Lung (tissue), 11 donors: ENCODE measurements at regions not wholly inside any gene's neighbourhood (a gene's known extent, or its start where the extent isn't known, plus 50 kb on each side); places are given as distances from the start of the nearest gene placed in this dataset.
A peak's percentile ranks its signal among the peaks of the same experiment; 100 is the strongest.

ENCODE experiments used
- ATAC-seq: fragments of 200-7000 bp; cut with Tn5 transposase; one replicate; pipeline ENCODE4 v1.9.1; 2020; ENCODE audit warnings: moderate number of reproducible peaks; ENCODE audit not compliant: insufficient read depth, low FRiP score
- DNase-seq, 3 donors: peaks; one replicate each; pipeline ENCODE4 v3.0.0-alpha.2; 2013 to 2017
- H3K27ac ChIP-seq, 2 donors: one replicate each; pipeline ENCODE4 v1.5.1; 2013; ENCODE audit warnings: mild to moderate bottlenecking in 2 of 2, moderate library complexity in 2 of 2, control low read depth in 1 of 2, inconsistent platforms in 1 of 2, low read depth in 1 of 2, low read length in 1 of 2
- H3K27me3 ChIP-seq, 3 donors: one replicate each; pipeline ENCODE4 v1.5.1; 2013; ENCODE audit warnings: low read length in 2 of 3; ENCODE audit not compliant: control insufficient read depth in 3 of 3, insufficient read depth in 3 of 3
- H3K36me3 ChIP-seq, 4 donors: one replicate each; pipeline ENCODE4 v1.5.1; 2013; ENCODE audit warnings: low read length in 4 of 4, mild to moderate bottlenecking in 1 of 4, moderate library complexity in 1 of 4; ENCODE audit not compliant: control insufficient read depth in 4 of 4, insufficient read depth in 4 of 4
- H3K4me1 ChIP-seq, 5 donors: one replicate each; pipeline ENCODE4 v1.5.1; 2013; ENCODE audit warnings: low read length in 5 of 5, mild to moderate bottlenecking in 2 of 5, moderate library complexity in 1 of 5; ENCODE audit not compliant: control insufficient read depth in 5 of 5, insufficient read depth in 5 of 5
- H3K4me3 ChIP-seq: one replicate; pipeline ENCODE4 v1.5.1; 2013; ENCODE audit warnings: mild to moderate bottlenecking, control low read depth, moderate library complexity
- H3K9ac ChIP-seq, 2 donors: one replicate each; pipeline ENCODE4 v1.5.1; 2013; ENCODE audit warnings: low read length in 2 of 2, control low read depth in 1 of 2; ENCODE audit not compliant: insufficient read depth in 1 of 2
- H3K9me3 ChIP-seq, 4 donors: one replicate each; pipeline ENCODE4 v1.5.1; 2013; ENCODE audit warnings: low read length in 3 of 4, mild to moderate bottlenecking in 1 of 4, moderate library complexity in 1 of 4; ENCODE audit not compliant: control insufficient read depth in 4 of 4, insufficient read depth in 3 of 4
- WGBS, 2 donors: extraction: QIAGEN DNeasy Blood & Tissue Kit; methylation state at CpG; one replicate each; pipeline ENCODE4 v1.1.7; 2013; 5-methylcytosine and 5-hydroxymethylcytosine counted together
- TF ChIP-seq, protein P1 (sequence below): IDR thresholded peaks from 2 replicates; pipeline ENCODE4 v1.5.1; 2012; ENCODE audit warnings: mild to moderate bottlenecking; ENCODE audit errors: control extremely low read depth, extremely low read depth
- donor health status: control.
- donor health status: control.
- donor health status: Bipolar disorder and iron deficiency.
- donor health status: healthy.
- donor health status: DM: yes; HTN: yes; CAD: no.

DNA sequence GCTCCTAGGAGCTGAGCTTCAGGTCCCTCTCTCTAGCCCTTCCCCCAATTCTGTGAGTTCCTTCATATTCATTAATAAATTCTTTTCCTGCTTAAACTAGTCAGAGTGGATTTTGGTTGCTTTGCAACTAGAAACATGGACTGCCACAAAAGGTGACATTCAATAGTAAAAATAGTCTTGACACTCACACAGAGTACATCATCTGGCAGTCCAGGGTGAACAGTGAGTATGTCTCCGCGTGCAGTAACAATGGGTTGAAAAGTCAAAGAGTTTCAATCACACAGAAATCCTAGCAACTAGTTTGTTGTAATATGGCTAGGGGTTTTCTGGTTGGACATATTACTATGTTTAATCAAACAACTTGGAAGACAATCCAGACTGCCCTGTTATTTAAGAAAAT, 168.8 kb upstream of the TBX20 start:
- Histone ChIP-seq H3K27me3 (no peaks in the 10 kb centered on the region), H3K4me3 (no peak overlapping the region), H3K4me1 (peaks cover 0 to 8% (median 0%) of the 10 kb centered on the region in 5 donors), H3K27ac (no peak overlapping the region), H3K9me3 (no peaks in the 10 kb centered on the region), H3K9ac (no peak overlapping the region), H3K36me3 (no peaks in the 10 kb centered on the region)
- ATAC-seq (no peak), DNase-seq (no peak)
- TF ChIP-seq, protein P1, sequence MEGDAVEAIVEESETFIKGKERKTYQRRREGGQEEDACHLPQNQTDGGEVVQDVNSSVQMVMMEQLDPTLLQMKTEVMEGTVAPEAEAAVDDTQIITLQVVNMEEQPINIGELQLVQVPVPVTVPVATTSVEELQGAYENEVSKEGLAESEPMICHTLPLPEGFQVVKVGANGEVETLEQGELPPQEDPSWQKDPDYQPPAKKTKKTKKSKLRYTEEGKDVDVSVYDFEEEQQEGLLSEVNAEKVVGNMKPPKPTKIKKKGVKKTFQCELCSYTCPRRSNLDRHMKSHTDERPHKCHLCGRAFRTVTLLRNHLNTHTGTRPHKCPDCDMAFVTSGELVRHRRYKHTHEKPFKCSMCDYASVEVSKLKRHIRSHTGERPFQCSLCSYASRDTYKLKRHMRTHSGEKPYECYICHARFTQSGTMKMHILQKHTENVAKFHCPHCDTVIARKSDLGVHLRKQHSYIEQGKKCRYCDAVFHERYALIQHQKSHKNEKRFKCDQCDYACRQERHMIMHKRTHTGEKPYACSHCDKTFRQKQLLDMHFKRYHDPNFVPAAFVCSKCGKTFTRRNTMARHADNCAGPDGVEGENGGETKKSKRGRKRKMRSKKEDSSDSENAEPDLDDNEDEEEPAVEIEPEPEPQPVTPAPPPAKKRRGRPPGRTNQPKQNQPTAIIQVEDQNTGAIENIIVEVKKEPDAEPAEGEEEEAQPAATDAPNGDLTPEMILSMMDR = no peak
- 91 to 93% methylated on average over 2 of the region's 2 CpGs for WGBS, 2 donors

DNA sequence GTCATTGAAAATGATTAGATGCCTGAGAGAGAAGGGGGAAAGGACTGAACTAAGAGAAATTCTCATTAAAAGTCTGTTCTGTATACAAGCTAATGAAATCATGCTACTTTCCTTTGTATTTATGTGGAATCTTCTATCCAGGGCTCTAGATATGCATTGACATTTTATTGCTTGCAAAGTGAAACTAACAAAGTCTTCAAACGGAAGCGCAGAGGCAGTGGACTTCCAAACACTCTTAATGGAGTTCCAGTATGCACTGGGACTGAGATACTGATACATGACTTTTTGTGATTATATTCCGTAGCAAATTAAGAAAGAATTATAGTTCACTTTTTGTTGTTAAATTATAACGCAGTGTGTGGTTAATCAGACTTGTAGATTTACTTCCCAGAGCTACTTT, 166.8 kb upstream of the TBX20 start:
- H3K9ac ChIP-seq = no peak overlapping the region
- 48 to 52% methylated on average over 4 of the region's 4 CpGs for WGBS, 2 donors
- no peak for ATAC-seq
- no peak overlapping the region for H3K4me3 ChIP-seq
- TF ChIP-seq, protein P1 = no peak
- no peaks in the 10 kb centered on the region for H3K36me3 ChIP-seq
- peaks cover 0 to 3% (median 0%) of the 10 kb centered on the region in 4 donors for H3K9me3 ChIP-seq
- H3K27me3 ChIP-seq = no peaks in the 10 kb centered on the region
- peaks cover 0 to 8% (median 0%) of the 10 kb centered on the region in 5 donors for H3K4me1 ChIP-seq
- peak in 2 of 3 donors; percentile 13 to 14 for DNase-seq
- no peak overlapping the region for H3K27ac ChIP-seq

DNA sequence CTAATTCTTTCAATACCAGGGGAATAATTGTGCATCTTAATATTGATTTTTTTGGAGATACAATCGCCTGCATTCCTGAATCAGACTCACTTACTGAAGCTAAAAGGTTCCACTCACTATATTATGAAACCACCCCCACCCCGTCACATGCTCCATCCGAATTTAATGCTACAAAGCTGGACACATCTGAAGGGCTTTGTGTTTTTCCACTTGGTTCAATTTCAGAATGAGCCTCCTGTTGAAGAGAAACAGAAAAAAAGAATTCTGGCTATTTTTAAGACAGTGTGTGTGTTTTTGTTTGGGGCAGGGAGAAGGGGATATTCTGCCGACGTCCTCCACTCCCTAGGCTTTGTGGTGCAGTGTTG, 165.5 kb upstream of the TBX20 start:
- ATAC-seq (no peak), DNase-seq (no peak)
- 75 to 92% methylated on average over 5 of the region's 5 CpGs for WGBS, 2 donors
- Histone ChIP-seq H3K4me3 (no peak overlapping the region), H3K27ac (no peak overlapping the region), H3K9ac (no peak overlapping the region), H3K27me3 (no peaks in the 10 kb centered on the region), H3K4me1 (peaks cover 0 to 8% (median 0%) of the 10 kb centered on the region in 5 donors), H3K36me3 (no peaks in the 10 kb centered on the region), H3K9me3 (peaks cover 0 to 3% (median 0%) of the 10 kb centered on the region in 4 donors)
- TF ChIP-seq, protein P1 = no peak

DNA sequence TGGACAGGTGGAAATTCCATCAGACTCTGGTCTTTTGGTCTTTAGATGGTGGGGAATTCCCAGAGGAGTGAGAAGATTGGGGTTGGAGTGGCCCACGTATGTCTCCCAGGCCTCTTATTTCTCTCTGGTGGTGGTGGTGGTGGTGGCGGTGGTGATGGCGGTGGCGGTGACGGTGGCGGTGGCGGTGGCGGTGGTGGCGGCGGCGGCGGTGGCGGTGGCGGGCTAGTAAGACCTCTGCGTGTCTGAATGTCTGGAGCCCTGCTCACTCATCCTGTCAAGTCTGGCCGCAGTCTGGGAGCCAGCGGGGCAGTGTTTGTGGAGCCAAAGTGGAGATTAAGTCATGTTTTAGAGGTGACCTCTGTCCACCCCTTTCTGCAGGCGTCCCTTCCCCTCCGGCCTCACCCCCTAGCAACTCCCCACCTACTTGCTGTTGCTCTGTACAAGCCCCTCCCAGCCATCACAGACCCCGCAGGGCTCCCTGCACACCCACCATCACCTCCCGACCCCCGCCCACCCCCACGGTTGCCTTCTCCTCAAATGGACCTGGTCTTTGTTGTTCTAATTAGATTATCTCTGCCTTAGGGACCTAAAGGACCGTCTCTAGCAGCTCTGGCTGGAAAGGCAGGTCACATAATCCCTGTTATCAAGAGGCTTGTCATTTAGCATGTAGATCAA, 165.0 kb upstream of the TBX20 start:
- H3K4me3 ChIP-seq = no peak overlapping the region
- no peak for DNase-seq
- no peaks in the 10 kb centered on the region for H3K27me3 ChIP-seq
- ATAC-seq = no peak
- TF ChIP-seq, protein P1 = no peak
- no peaks in the 10 kb centered on the region for H3K36me3 ChIP-seq
- H3K27ac ChIP-seq = no peak overlapping the region
- 75 to 81% methylated on average over 17 to 24 of the region's 24 CpGs for WGBS, 2 donors
- peaks cover 0 to 4% (median 0%) of the 10 kb centered on the region in 4 donors for H3K9me3 ChIP-seq
- no peak overlapping the region for H3K9ac ChIP-seq
- H3K4me1 ChIP-seq = peaks cover 0 to 8% (median 0%) of the 10 kb centered on the region in 5 donors
